OCI-LY1 (cell line): ENCODE measurements at regions not wholly inside any gene's neighbourhood (a gene's known extent, or its start where the extent isn't known, plus 50 kb on each side); places are given as distances from the start of the nearest gene placed in this dataset.

Experiments
- H2AFZ ChIP-seq: fragments of 200-600 bp; sonication (generic), shearing (Covaris generic); 2 replicates; pipeline ENCODE4 v1.6.0; 2014; ENCODE audit warnings: antibody characterized with exemption, mild to moderate bottlenecking, low read length
- H3F3A ChIP-seq: fragments of 200-600 bp; sonication (generic), shearing (Covaris generic); 2 replicates; pipeline ENCODE4 v1.6.0; 2014; ENCODE audit warnings: mild to moderate bottlenecking, antibody characterized with exemption, low read length, moderate library complexity; ENCODE audit not compliant: insufficient read depth
- H3K27ac ChIP-seq: fragments of 200-600 bp; sonication (generic); 2 replicates; pipeline ENCODE4 v1.5.1; 2014; ENCODE audit warnings: low read length, mixed run types, mild to moderate bottlenecking, low read depth; ENCODE audit not compliant: poor library complexity, severe bottlenecking
- H3K27me3 ChIP-seq: fragments of 200-600 bp; sonication (generic); 2 replicates; pipeline ENCODE4 v1.6.0; 2014; ENCODE audit warnings: antibody characterized with exemption, mild to moderate bottlenecking, low read length, moderate library complexity; ENCODE audit not compliant: insufficient read depth
- H3K36me3 ChIP-seq: fragments of 200-600 bp; sonication (generic); 2 replicates; pipeline ENCODE4 v1.6.1; 2014; ENCODE audit warnings: mild to moderate bottlenecking, antibody characterized with exemption, low read length, moderate library complexity, mixed read lengths; ENCODE audit not compliant: insufficient read depth
- H3K4me1 ChIP-seq: fragments of 200-600 bp; sonication (generic); 2 replicates; pipeline ENCODE4 v1.5.1; 2014; ENCODE audit warnings: mild to moderate bottlenecking, low read length, moderate library complexity; ENCODE audit not compliant: insufficient read depth, severe bottlenecking
- H3K4me2 ChIP-seq: fragments of 200-600 bp; sonication (generic), shearing (Covaris generic); 2 replicates; pipeline ENCODE4 v1.6.1; 2014; ENCODE audit warnings: low read length
- H3K4me3 ChIP-seq: fragments of 200-600 bp; sonication (generic); 2 replicates; pipeline ENCODE4 v1.5.1; 2014; ENCODE audit warnings: low read length, low read depth, mild to moderate bottlenecking, mixed read lengths; ENCODE audit not compliant: poor library complexity, severe bottlenecking
- H3K79me2 ChIP-seq: fragments of 200-600 bp; shearing (Covaris generic); 2 replicates; pipeline ENCODE4 v1.6.1; 2016; ENCODE audit warnings: mixed run types, low read length, mixed read lengths; ENCODE audit not compliant: insufficient read depth
- H3K9ac ChIP-seq: fragments of 200-600 bp; sonication (generic), shearing (Covaris generic); 2 replicates; pipeline ENCODE4 v1.6.1; 2014; ENCODE audit warnings: mild to moderate bottlenecking, low read length, mixed read lengths
- H3K9me2 ChIP-seq: fragments of 200-600 bp; sonication (generic), shearing (Covaris generic); 2 replicates; pipeline ENCODE4 v1.6.1; 2014; ENCODE audit warnings: low read depth, mild to moderate bottlenecking, low read length, mixed read lengths
- H3K9me3 ChIP-seq: fragments of 200-600 bp; shearing (Covaris generic); 2 replicates; pipeline ENCODE4 v1.6.1; 2014; ENCODE audit warnings: low read length, mixed read lengths
- H4K20me1 ChIP-seq: fragments of 200-600 bp; sonication (generic), shearing (Covaris generic); 2 replicates; pipeline ENCODE4 v1.6.0; 2016; ENCODE audit warnings: mild to moderate bottlenecking, low read length; ENCODE audit not compliant: insufficient read depth
- EZH2 ChIP-seq: fragments of 200-600 bp; sonication (generic), shearing (Covaris generic); IDR thresholded peaks from 2 replicates; pipeline ENCODE4 v1.8.0; 2017; ENCODE audit warnings: borderline replicate concordance, mixed run types, mild to moderate bottlenecking, antibody characterized with exemption, low read length, moderate library complexity, mixed read lengths
- TF ChIP-seq, protein P1 (sequence below): fragments of 200-600 bp; sonication (generic), shearing (Covaris generic); IDR thresholded peaks from 2 replicates; pipeline ENCODE4 v1.5.1; 2017; ENCODE audit warnings: mild to moderate bottlenecking, antibody characterized with exemption, low read length, moderate library complexity, mixed read lengths

DNA sequence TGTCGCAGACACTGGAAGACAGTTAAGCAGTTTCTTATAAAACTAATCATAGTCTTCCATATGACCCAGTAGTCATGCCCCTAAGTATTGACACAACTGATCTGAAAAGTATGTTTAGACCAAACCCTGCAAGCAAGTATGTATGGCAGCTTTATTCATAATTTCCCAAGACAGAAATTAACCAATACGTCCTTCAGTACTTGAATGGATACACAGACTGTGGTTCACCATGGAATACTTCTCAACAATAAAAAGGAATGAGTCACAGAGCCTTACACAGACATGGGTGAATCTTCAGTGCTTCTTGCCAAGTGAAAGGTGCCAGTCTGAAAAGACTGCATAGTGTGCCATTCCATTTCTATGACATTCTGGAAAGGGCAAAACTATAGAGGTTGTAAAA is 50.2 kb upstream of the AKR1E2 start:
- no peaks in the 10 kb centered on the region for H3K9me3 ChIP-seq
- no peak overlapping the region for H2AFZ ChIP-seq
- no peak overlapping the region for H3K4me3 ChIP-seq
- TF ChIP-seq EZH2: no peak
- TF ChIP-seq, protein P1, sequence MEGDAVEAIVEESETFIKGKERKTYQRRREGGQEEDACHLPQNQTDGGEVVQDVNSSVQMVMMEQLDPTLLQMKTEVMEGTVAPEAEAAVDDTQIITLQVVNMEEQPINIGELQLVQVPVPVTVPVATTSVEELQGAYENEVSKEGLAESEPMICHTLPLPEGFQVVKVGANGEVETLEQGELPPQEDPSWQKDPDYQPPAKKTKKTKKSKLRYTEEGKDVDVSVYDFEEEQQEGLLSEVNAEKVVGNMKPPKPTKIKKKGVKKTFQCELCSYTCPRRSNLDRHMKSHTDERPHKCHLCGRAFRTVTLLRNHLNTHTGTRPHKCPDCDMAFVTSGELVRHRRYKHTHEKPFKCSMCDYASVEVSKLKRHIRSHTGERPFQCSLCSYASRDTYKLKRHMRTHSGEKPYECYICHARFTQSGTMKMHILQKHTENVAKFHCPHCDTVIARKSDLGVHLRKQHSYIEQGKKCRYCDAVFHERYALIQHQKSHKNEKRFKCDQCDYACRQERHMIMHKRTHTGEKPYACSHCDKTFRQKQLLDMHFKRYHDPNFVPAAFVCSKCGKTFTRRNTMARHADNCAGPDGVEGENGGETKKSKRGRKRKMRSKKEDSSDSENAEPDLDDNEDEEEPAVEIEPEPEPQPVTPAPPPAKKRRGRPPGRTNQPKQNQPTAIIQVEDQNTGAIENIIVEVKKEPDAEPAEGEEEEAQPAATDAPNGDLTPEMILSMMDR: no peak
- no peaks in the 10 kb centered on the region for H3K79me2 ChIP-seq
- no peaks in the 10 kb centered on the region for H3K36me3 ChIP-seq
- no peak overlapping the region for H3K9ac ChIP-seq
- no peaks in the 10 kb centered on the region for H3K4me1 ChIP-seq
- no peak overlapping the region for H3K27ac ChIP-seq
- no peaks in the 10 kb centered on the region for H3K27me3 ChIP-seq
- no peak overlapping the region for H3K4me2 ChIP-seq
- H3K9me2 ChIP-seq: no peaks in the 10 kb centered on the region
- no peaks in the 10 kb centered on the region for H3F3A ChIP-seq
- no peaks in the 10 kb centered on the region for H4K20me1 ChIP-seq

DNA sequence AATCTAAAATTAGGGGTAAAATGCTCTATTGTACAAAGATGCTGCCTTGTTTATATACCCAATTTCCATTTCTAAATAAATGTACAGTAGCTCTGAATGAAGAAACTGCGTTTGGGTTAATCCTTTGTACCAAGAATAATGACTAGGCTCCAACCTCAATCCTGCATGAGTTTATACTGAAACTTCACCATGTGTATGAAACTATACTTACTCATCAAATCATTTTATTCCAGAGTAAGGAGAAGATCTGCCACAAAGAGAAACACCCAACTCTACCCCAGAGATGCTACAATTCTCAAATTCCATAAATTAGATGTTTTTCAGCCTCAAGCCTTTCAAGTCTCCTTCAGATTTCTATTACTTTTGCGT is 53.8 kb upstream of the AKR1E2 start:
- no peaks in the 10 kb centered on the region for H3K36me3 ChIP-seq
- no peak overlapping the region for H3K9ac ChIP-seq
- H3K4me2 ChIP-seq: no peak overlapping the region
- no peak overlapping the region for H3K27ac ChIP-seq
- H4K20me1 ChIP-seq: no peaks in the 10 kb centered on the region
- no peaks in the 10 kb centered on the region for H3K79me2 ChIP-seq
- H3K4me1 ChIP-seq: no peaks in the 10 kb centered on the region
- TF ChIP-seq, protein P1: no peak
- TF ChIP-seq EZH2: no peak
- no peaks in the 10 kb centered on the region for H3K9me3 ChIP-seq
- no peak overlapping the region for H3K4me3 ChIP-seq
- no peak overlapping the region for H2AFZ ChIP-seq
- no peaks in the 10 kb centered on the region for H3F3A ChIP-seq
- no peaks in the 10 kb centered on the region for H3K9me2 ChIP-seq
- H3K27me3 ChIP-seq: no peaks in the 10 kb centered on the region

DNA sequence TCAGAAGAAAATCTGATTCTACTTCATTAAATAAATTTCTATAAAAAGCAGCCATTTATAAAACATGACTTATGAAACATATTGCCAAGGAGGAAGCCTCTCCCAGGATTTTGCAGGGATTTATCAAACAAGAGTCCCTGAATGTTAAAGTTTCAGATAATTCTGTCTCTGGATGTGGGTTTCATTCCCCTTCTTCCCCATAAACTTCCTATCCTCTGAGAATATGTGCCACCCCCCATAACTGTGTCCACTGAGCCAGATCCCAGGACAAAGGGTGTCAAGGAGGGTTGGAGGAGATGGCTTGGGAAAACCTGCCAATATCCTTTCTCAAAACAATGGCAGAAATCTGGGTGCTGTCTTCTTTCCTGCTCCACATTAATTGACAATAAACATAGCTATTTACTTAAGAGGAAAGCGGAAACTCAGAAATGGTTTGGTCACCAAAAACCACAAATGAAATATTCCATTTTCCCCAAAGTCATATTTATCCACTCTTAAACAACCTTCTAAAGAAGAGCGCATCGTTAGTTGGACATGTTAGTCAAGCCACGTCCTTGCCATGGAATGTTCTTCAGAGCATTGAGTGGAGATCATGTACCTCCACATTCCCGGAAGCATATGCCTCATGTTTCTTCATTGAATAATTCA is 54.3 kb upstream of the AKR1E2 start:
- no peaks in the 10 kb centered on the region for H4K20me1 ChIP-seq
- no peaks in the 10 kb centered on the region for H3K9me3 ChIP-seq
- H3K36me3 ChIP-seq: no peaks in the 10 kb centered on the region
- H3K9ac ChIP-seq: no peak overlapping the region
- H3F3A ChIP-seq: no peaks in the 10 kb centered on the region
- no peak for TF ChIP-seq EZH2
- TF ChIP-seq, protein P1: no peak
- no peak overlapping the region for H3K27ac ChIP-seq
- H3K79me2 ChIP-seq: no peaks in the 10 kb centered on the region
- H3K4me3 ChIP-seq: no peak overlapping the region
- H3K4me2 ChIP-seq: no peak overlapping the region
- H3K27me3 ChIP-seq: no peaks in the 10 kb centered on the region
- H3K4me1 ChIP-seq: no peaks in the 10 kb centered on the region
- H3K9me2 ChIP-seq: no peaks in the 10 kb centered on the region
- no peak overlapping the region for H2AFZ ChIP-seq
